HepG2 (cell line): ENCODE measurements at regions not wholly inside any gene's neighbourhood (a gene's known extent, or its start where the extent isn't known, plus 50 kb on each side); places are given as distances from the start of the nearest gene placed in this dataset.

Source experiments
- ATAC-seq: fragments of 200-7000 bp; cut with Tn5 transposase; 3 replicates; pipeline ENCODE4 v1.9.1; 2020; ENCODE audit warnings: mild to moderate bottlenecking, moderate library complexity
- BruUV-seq: library from RNA; stranded (reverse); fragments of 400-500 nt; replicated peaks from 2 replicates; lab custom pipeline; 2021; lab: Mats Ljungman, UMichigan
- CTCF ChIA-PET: fragments of 300-600 bp; formaldehyde crosslinking; extraction: SDS; loops from one replicate; lab custom pipeline; 2021; ENCODE audit warnings: low total read pairs, inconsistent platforms, low intra/inter-chr PET ratio; lab: Yijun Ruan, JAX
- POLR2A ChIA-PET: fragments of 350-600 bp; sonication (Branson Sonifier 250); formaldehyde crosslinking; loops from one replicate; lab custom pipeline; 2020; ENCODE audit warnings: antibody characterized with exemption, inconsistent platforms; lab: Yijun Ruan, JAX
- DNase-seq: peaks from one replicate; pipeline ENCODE4 v3.0.0-alpha.2; 2015; ENCODE audit warnings: low spot score
- FAIRE-seq: peaks from 3 replicates; lab custom pipeline; 2011; peaks lifted over from hg19 to GRCh38; lab: Jason Lieb, UNC
- H2AFZ ChIP-seq: one replicate; pipeline ENCODE4 v1.6.1; 2011; ENCODE audit warnings: low read length, inconsistent platforms
- H3K27ac ChIP-seq: fragments of 300-600 bp; 3 replicates; pipeline ENCODE4 v1.8.0; 2011; ENCODE audit warnings: mixed run types, mild to moderate bottlenecking, mixed read lengths, low read length, inconsistent platforms; ENCODE audit not compliant: insufficient read depth; ENCODE audit errors: extremely low read length
- H3K27me3 ChIP-seq, 2 experiments: fragments of 200-600 bp in 1 of 2; 2 replicates in 1 of 2; 3 replicates in 1 of 2; pipeline versions ENCODE4 v1.6.0 to v1.8.0; 2011; ENCODE audit warnings: low read length in 2 of 2, mild to moderate bottlenecking in 2 of 2, moderate library complexity in 2 of 2, inconsistent platforms in 1 of 2; ENCODE audit not compliant: insufficient read depth in 2 of 2, control insufficient read depth in 1 of 2
- H3K36me3 ChIP-seq, 2 experiments: fragments of 200-600 bp in 1 of 2; replicated peaks in 1 of 2; 2 replicates in 1 of 2; 3 replicates in 1 of 2; pipeline versions ENCODE4 v1.5.1 to v1.8.0; 2011; ENCODE audit warnings: low read length in 2 of 2, inconsistent platforms in 1 of 2; ENCODE audit not compliant: insufficient read depth in 2 of 2, control insufficient read depth in 1 of 2
- H3K4me1 ChIP-seq: 2 replicates; pipeline ENCODE4 v1.5.1; 2012; ENCODE audit warnings: low read length, inconsistent platforms; ENCODE audit not compliant: insufficient read depth
- H3K4me2 ChIP-seq: 2 replicates; pipeline ENCODE4 v1.6.0; 2011; ENCODE audit warnings: low read depth, low read length, inconsistent platforms
- H3K4me3 ChIP-seq, 3 experiments: fragments of 200-600 bp in 1 of 3; sonication (generic), shearing (Covaris generic) in 1 of 3; replicated peaks in 1 of 3; 2 replicates each; pipeline ENCODE4 v1.5.1; 2011 to 2016; ENCODE audit warnings: low read length in 3 of 3, inconsistent platforms in 2 of 3, low read depth in 2 of 3, mild to moderate bottlenecking in 2 of 3, control low read depth in 1 of 3, mixed read lengths in 1 of 3; ENCODE audit not compliant: insufficient read depth in 1 of 3
- H3K79me2 ChIP-seq: one replicate; pipeline ENCODE4 v1.6.1; 2011; ENCODE audit warnings: low read length, inconsistent platforms; ENCODE audit not compliant: insufficient read depth
- H3K9ac ChIP-seq: 2 replicates; pipeline ENCODE4 v1.6.0; 2011; ENCODE audit warnings: mild to moderate bottlenecking, low read depth, low read length, inconsistent platforms; ENCODE audit not compliant: insufficient read depth
- H3K9me3 ChIP-seq: 2 replicates; pipeline ENCODE4 v1.5.1; 2012; ENCODE audit warnings: mild to moderate bottlenecking, low read length
- H4K20me1 ChIP-seq: 2 replicates; pipeline ENCODE4 v1.6.0; 2011; ENCODE audit warnings: inconsistent platforms, mild to moderate bottlenecking, low read length, moderate library complexity; ENCODE audit not compliant: insufficient read depth
- ASH2L ChIP-seq: fragments of 300-600, 200-600 bp; sonication (generic); IDR thresholded peaks from 2 replicates; pipeline ENCODE4 v1.7.0; 2017; ENCODE audit warnings: low read depth, mild to moderate bottlenecking, moderate library complexity, mixed read lengths, low read length; ENCODE audit not compliant: insufficient read length
- ERF ChIP-seq: IDR thresholded peaks from 2 replicates; pipeline ENCODE4 v1.6.1; 2018; ENCODE audit warnings: missing biosample characterization, missing genetic modification reagents
- MYC ChIP-seq: sonication (generic); formaldehyde crosslinking; IDR thresholded peaks from 2 replicates; pipeline ENCODE4 v1.9.0; 2021; ENCODE audit warnings: missing genetic modification reagents, borderline replicate concordance
- SPEN ChIP-seq: sonication (generic); formaldehyde crosslinking; IDR thresholded peaks from 2 replicates; pipeline ENCODE4 v1.5.1; 2020; ENCODE audit warnings: low read depth, mild to moderate bottlenecking, missing genetic modification reagents
- TCF12 ChIP-seq, 2 experiments: fragments of 450-650 bp in 1 of 2; sonication (generic) in 1 of 2; formaldehyde crosslinking in 1 of 2; IDR thresholded peaks; 2 replicates each; pipeline versions ENCODE4 v1.6.1 to v1.8.0; 2017 to 2022; ENCODE audit warnings: antibody characterized with exemption in 1 of 2, mild to moderate bottlenecking in 1 of 2, missing genetic modification reagents in 1 of 2, moderate library complexity in 1 of 2
- UBTF ChIP-seq: sonication (generic); formaldehyde crosslinking; IDR thresholded peaks from 2 replicates; pipeline ENCODE4 v1.4.0; 2020; ENCODE audit warnings: mild to moderate bottlenecking, missing genetic modification reagents
- ZNF101 ChIP-seq: sonication (generic); formaldehyde crosslinking; IDR thresholded peaks from 2 replicates; pipeline ENCODE4 v1.4.0; 2020; ENCODE audit warnings: mild to moderate bottlenecking, low read depth, missing genetic modification reagents, borderline replicate concordance
- ZNF747 ChIP-seq: sonication (generic); formaldehyde crosslinking; IDR thresholded peaks from 2 replicates; pipeline ENCODE4 v1.8.1; 2023; ENCODE audit warnings: missing genetic modification reagents, mild to moderate bottlenecking, borderline replicate concordance
- ZSCAN25 ChIP-seq: sonication (generic); formaldehyde crosslinking; IDR thresholded peaks from 2 replicates; pipeline ENCODE4 v1.8.0; 2022; ENCODE audit warnings: mild to moderate bottlenecking, missing genetic modification reagents
- WGBS: methylation state at CpG from one replicate; pipeline ENCODE4 v1.1.6; 2017; ENCODE audit warnings: low lambda C conversion rate; 5-methylcytosine and 5-hydroxymethylcytosine counted together
- in situ Hi-C: cut with HindIII; loops from 2 replicates; pipeline ENCODE4 v1.10.0; 2017; ENCODE audit warnings: low pct_unique_long_range_greater_than_20kb; ENCODE audit not compliant: extremely low pct_ligation_motif_present
- intact Hi-C: fragments of 100-400 bp; cut with micrococcal nuclease; formaldehyde crosslinking; loops from one replicate; pipeline ENCODE4 v1.10.0; 2022; ENCODE audit not compliant: unreplicated experiment
- TF ChIP-seq, protein P1 (sequence below): sonication (generic); formaldehyde crosslinking; IDR thresholded peaks from 2 replicates; pipeline ENCODE4 v1.4.0; 2020; ENCODE audit warnings: missing genetic modification reagents
- TF ChIP-seq, protein P2 (sequence below): sonication (generic); formaldehyde crosslinking; IDR thresholded peaks from 2 replicates; pipeline ENCODE4 v1.5.1; 2020; ENCODE audit warnings: mild to moderate bottlenecking, missing genetic modification reagents, moderate library complexity

GRCh38 chr4:163991298-163991865 is 496.9 kb downstream of the TMA16 start:
- ATAC-seq (no peak), DNase-seq (no peak), FAIRE-seq (no peak)
- Histone ChIP-seq H3K9ac (no peak overlapping the region), H2AFZ (no peak overlapping the region), H3K9me3 (no peaks in the 10 kb centered on the region), H3K4me3 (no peak overlapping the region), H3K4me1 (no peaks in the 10 kb centered on the region), H3K27ac (no peak overlapping the region), H4K20me1 (no peaks in the 10 kb centered on the region), H3K79me2 (no peaks in the 10 kb centered on the region), H3K27me3 (no peaks in the 10 kb centered on the region), H3K4me2 (no peak overlapping the region), H3K36me3 (no peaks in the 10 kb centered on the region)
- CTCF ChIA-PET: no interaction called here
- WGBS: 7% methylated on average over 3 of the region's 3 CpGs
- BruUV-seq: no TSS peak
- no peak for TF ChIP-seq MYC (CRISPR knock-in tag)
- TF ChIP-seq ASH2L: no peak
- TF ChIP-seq ZNF747 (CRISPR knock-in tag): no peak
- TF ChIP-seq, protein P1, sequence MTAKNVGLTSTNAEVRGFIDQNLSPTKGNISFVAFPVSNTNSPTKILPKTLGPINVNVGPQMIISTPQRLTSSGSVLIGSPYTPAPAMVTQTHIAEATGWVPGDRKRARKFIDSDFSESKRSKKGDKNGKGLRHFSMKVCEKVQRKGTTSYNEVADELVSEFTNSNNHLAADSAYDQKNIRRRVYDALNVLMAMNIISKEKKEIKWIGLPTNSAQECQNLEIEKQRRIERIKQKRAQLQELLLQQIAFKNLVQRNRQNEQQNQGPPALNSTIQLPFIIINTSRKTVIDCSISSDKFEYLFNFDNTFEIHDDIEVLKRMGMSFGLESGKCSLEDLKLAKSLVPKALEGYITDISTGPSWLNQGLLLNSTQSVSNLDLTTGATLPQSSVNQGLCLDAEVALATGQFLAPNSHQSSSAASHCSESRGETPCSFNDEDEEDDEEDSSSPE (CRISPR knock-in tag): no peak
- TF ChIP-seq UBTF (CRISPR knock-in tag): no peak
- no peak for TF ChIP-seq SPEN (CRISPR knock-in tag)
- TF ChIP-seq, protein P2, sequence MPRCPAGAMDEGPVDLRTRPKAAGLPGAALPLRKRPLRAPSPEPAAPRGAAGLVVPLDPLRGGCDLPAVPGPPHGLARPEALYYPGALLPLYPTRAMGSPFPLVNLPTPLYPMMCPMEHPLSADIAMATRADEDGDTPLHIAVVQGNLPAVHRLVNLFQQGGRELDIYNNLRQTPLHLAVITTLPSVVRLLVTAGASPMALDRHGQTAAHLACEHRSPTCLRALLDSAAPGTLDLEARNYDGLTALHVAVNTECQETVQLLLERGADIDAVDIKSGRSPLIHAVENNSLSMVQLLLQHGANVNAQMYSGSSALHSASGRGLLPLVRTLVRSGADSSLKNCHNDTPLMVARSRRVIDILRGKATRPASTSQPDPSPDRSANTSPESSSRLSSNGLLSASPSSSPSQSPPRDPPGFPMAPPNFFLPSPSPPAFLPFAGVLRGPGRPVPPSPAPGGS (CRISPR knock-in tag): no peak
- no peak for TF ChIP-seq ZNF101 (CRISPR knock-in tag)
- no peak for TF ChIP-seq ERF
- no peak for TF ChIP-seq TCF12 (IDR thresholded peaks at IDR 0.05)
- TF ChIP-seq TCF12 (CRISPR knock-in tag; IDR thresholded peaks at IDR 0.05): no peak
- no peak for TF ChIP-seq ZSCAN25 (CRISPR knock-in tag)
- in situ Hi-C loops: no loop called here
- POLR2A ChIA-PET: no interaction called here
- intact Hi-C loops: no loop called here
